AG10803 (cell line): ENCODE measurements at regions not wholly inside any gene's neighbourhood (a gene's known extent, or its start where the extent isn't known, plus 50 kb on each side); places are given as distances from the start of the nearest gene placed in this dataset.

Experiments used
- DNase-seq: peaks from one replicate; pipeline ENCODE4 v3.0.0; 2010; ENCODE audit warnings: low read depth
- H3K4me3 ChIP-seq: 2 replicates; pipeline ENCODE4 v1.5.1; 2011; ENCODE audit warnings: mild to moderate bottlenecking, low read length, control low read depth
- TF ChIP-seq, protein P1 (sequence below): conservative IDR thresholded peaks from 2 replicates; pipeline ENCODE4 v1.5.1; 2011; ENCODE audit warnings: mild to moderate bottlenecking, low read length, control low read depth, inconsistent platforms

DNA sequence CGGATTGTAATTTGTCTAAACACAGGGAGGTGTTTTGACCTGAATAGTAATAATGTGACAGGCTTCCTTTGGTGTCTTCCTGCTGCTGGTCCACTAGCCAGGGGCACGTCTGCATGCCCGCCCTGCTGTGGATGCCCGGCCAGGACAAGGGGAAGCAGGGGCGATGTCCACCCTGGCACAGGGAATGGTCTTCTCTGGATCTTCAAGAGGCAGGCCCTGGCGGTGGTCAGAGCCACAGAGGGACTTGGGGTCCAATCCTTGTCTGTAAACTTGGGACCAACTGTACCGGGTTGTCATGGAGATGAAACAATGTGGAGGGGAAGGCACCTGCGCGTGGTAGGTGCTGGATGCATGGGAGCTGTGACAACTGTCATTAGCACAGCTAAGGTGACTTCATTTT, 134.1 kb downstream of the RPLP1 start:
- TF ChIP-seq, protein P1, sequence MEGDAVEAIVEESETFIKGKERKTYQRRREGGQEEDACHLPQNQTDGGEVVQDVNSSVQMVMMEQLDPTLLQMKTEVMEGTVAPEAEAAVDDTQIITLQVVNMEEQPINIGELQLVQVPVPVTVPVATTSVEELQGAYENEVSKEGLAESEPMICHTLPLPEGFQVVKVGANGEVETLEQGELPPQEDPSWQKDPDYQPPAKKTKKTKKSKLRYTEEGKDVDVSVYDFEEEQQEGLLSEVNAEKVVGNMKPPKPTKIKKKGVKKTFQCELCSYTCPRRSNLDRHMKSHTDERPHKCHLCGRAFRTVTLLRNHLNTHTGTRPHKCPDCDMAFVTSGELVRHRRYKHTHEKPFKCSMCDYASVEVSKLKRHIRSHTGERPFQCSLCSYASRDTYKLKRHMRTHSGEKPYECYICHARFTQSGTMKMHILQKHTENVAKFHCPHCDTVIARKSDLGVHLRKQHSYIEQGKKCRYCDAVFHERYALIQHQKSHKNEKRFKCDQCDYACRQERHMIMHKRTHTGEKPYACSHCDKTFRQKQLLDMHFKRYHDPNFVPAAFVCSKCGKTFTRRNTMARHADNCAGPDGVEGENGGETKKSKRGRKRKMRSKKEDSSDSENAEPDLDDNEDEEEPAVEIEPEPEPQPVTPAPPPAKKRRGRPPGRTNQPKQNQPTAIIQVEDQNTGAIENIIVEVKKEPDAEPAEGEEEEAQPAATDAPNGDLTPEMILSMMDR: no peak
- DNase-seq: no peak
- no peak overlapping the region for H3K4me3 ChIP-seq

DNA sequence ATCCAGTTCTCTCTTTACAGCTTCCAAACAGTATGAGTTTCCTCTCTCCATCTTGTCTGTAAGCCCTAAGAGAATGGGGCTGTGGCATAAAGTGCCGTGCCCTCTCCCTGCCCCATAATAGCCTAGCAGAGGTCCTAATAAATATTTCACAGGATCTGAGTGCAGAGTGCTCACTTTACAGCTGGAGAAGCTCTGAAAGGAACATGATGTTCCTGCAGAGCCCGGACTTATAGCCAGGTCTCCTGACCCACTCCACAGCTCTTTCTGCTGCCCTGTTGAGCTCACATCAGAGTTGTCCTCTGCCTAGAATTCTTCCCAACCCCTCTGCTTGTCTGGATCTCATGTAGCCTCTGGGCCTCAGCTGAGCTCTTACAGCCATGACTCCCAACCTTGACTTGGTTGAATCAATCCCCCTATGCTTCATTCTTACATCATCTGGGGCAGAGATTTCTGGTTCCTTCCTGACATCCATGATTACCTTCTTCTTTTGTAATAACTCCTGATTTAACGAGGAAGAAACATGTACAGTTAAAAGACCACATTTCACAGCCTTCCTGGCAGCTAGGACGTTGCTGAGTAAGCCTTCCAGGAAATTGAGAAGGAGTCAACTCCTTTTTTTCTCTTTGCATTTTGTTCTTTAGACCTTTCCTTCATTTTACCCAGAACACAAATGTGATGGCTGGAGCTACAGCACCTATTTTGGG, 135.3 kb downstream of the RPLP1 start:
- TF ChIP-seq, protein P1: no peak
- no peak overlapping the region for H3K4me3 ChIP-seq
- DNase-seq: no peak

DNA sequence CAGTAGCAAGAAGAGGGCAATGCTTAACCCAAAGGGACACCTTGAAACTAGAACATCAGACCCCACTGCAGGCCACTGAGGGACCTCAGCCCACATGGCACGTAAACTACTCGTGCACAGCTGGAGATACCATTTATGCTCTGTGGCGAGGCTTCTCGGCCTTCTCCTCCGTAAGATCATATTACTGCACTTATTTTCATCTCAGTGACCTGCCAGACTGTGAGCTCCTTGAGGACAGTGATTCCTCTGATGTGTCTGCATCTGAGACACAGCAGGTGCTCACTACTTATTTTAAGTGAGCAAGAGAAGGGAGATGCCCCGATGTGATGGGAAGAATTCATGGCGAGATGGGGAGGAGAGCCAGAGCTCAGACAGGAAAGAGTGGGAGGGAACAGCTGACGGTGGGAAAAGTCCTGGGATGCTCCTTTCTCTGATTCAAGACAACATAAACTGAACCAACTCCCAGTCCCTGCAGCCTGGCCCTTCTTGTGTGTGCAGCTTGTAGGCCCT, 137.6 kb downstream of the RPLP1 start:
- TF ChIP-seq, protein P1: no peak
- H3K4me3 ChIP-seq: no peak overlapping the region
- no peak for DNase-seq

DNA sequence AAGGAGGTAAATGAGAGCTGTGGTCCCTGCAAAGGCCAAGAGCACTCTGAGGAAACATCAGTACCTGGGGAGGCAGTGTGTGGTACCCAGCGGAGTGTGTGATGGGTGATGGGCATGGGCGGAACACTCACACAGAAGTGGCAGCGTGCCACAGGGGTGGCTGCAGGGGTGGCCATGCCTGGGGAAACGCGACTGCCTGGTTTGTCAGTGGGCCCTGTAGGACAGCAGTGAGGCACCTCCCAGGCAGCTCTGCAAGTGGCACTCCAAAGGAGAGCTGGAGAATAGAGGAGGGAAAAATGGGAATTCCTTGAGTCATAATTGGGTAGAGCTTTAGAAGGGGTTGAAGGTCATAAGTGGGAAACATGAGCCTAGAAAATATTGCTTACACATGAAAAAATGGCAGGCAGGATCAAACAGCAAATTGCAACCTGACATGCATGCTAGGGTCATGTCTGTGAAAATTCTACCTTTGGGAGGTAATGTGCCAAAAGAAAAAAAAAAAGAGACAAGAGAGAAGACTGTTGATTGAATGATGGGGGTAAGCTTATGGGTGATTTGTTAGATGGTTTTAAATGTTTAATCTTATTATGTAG, 138.4 kb downstream of the RPLP1 start:
- H3K4me3 ChIP-seq: no peak overlapping the region
- TF ChIP-seq, protein P1: no peak
- DNase-seq: no peak

DNA sequence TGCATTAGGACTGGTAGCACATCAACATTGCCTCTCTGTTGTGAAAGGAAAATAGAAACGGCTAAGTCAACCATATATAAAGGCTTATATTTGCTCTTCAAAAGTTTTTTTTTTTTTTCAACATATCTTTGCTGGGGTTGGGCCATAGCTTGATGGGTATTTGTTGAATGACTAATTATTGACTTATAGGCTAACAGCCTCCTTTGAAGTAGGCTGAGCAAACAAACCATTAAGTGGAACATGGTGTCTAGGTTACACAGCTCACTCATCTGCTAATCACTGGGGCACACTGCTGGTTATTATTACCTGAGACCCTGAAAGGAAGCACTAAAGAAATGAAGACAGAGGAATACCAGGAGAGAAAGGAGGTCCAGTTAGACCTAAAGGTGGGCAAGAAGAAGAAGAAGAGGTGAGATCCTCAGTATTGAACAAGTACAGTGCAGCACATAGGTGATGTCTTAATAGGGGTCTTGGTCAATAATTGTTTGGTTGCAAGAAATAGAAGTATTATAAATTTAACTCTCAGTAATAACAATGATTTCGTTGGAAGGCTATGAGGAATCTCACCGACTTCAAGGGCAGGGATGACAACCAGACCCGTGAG, 139.4 kb downstream of the RPLP1 start:
- H3K4me3 ChIP-seq: no peak overlapping the region
- DNase-seq: no peak
- TF ChIP-seq, protein P1: no peak

DNA sequence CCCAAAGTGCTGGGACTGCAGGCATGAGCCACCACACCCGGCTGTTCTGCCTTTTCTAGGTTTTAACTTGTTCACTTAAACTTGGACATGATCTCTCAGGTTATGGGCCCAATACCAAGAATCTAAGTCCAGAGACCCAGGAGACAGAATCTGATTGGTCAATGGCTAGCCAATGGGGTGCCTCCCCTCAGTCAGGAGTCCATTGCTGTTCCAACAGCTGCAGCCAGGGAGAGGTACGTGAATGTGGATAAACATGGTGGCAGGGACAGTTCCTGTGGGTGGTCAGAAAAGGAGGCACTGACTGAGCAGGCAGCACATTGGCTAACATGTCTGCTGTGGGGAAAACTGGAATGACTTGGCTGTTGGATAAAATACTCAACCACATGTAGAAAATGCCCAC, 140.3 kb downstream of the RPLP1 start:
- no peak overlapping the region for H3K4me3 ChIP-seq
- no peak for DNase-seq
- TF ChIP-seq, protein P1: no peak

DNA sequence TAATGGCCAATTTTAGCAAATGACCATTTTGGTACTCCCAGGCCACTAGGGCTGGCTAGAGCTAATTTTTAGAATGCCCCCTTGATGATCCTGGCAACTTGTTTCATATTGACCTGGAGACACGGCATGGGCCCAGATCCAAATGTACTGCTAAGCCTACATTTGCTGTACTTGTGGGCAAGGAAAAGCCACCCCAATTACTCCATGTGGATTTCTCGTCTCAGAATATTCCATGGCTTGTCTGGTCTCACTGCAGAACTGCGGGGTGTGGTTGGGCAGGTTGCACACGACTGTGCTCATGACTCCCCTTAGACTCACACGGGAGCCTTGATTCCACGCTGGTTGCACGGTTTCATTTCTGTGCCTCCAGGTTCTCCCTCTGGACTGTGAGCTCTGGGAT, 140.9 kb downstream of the RPLP1 start:
- no peak for DNase-seq
- H3K4me3 ChIP-seq: no peak overlapping the region
- TF ChIP-seq, protein P1: no peak
